K562 (cell line): ENCODE measurements at regions not wholly inside any gene's neighbourhood (a gene's known extent, or its start where the extent isn't known, plus 50 kb on each side); places are given as distances from the start of the nearest gene placed in this dataset.

Source experiments
- ATAC-seq: fragments of 200-7000 bp; cut with Tn5 transposase; 3 replicates; pipeline ENCODE4 v1.9.1; 2020; ENCODE audit warnings: moderate library complexity
- BruUV-seq: library from RNA; stranded (reverse); fragments of 400-500 nt; replicated peaks from 2 replicates; lab custom pipeline; 2021; lab: Mats Ljungman, UMichigan
- CTCF ChIA-PET: fragments of 300-600 bp; formaldehyde crosslinking; extraction: SDS; loops from one replicate; lab custom pipeline; 2021; ENCODE audit warnings: low intra/inter-chr PET ratio; lab: Yijun Ruan, JAX
- POLR2A ChIA-PET: fragments of 300-600, 350-650 bp; sonication (Branson Sonifier 250); formaldehyde crosslinking; extraction: SDS; loops from one replicate; lab custom pipeline; 2021; ENCODE audit warnings: antibody characterized with exemption, inconsistent platforms; lab: Yijun Ruan, JAX
- DNase-seq, 4 experiments: peaks; one replicate each; pipeline versions ENCODE4 v3.0.0 to v3.0.0-alpha.2; 2011 to 2018; ENCODE audit warnings: low spot score in 3 of 4, mixed read lengths in 3 of 4; ENCODE audit errors: extremely low read depth in 1 of 4
- FAIRE-seq: peaks from 2 replicates; lab custom pipeline; 2011; peaks lifted over from hg19 to GRCh38; lab: Jason Lieb, UNC
- H2AFZ ChIP-seq: 2 replicates; pipeline ENCODE4 v1.6.0; 2011; ENCODE audit warnings: low read depth, low read length, control low read depth, inconsistent platforms
- H3K27ac ChIP-seq: fragments of 200-600 bp; 3 replicates; pipeline ENCODE4 v1.8.0; 2011; ENCODE audit warnings: low read depth, mild to moderate bottlenecking, control low read depth, inconsistent platforms, low read length, moderate library complexity, mixed read lengths; ENCODE audit errors: extremely low read depth
- H3K27me3 ChIP-seq, 2 experiments: fragments of 300-600 bp in 1 of 2; 2 replicates in 1 of 2; 3 replicates in 1 of 2; pipeline versions ENCODE4 v1.6.0 to v1.8.0; 2011; ENCODE audit warnings: inconsistent platforms in 2 of 2, low read length in 2 of 2, mild to moderate bottlenecking in 1 of 2, mixed read lengths in 1 of 2, moderate library complexity in 1 of 2; ENCODE audit not compliant: control insufficient read depth in 2 of 2, insufficient read depth in 2 of 2
- H3K36me3 ChIP-seq: fragments of 300-600 bp; 3 replicates; pipeline ENCODE4 v1.8.0; 2011; ENCODE audit warnings: mild to moderate bottlenecking, low read length, inconsistent platforms; ENCODE audit not compliant: control insufficient read depth, insufficient read depth
- H3K4me1 ChIP-seq, 2 experiments: fragments of 200-600 bp in 1 of 2; replicated peaks in 1 of 2; 2 replicates in 1 of 2; 3 replicates in 1 of 2; pipeline versions ENCODE4 v1.5.1 to v1.8.0; 2011; ENCODE audit warnings: inconsistent platforms in 2 of 2, low read length in 2 of 2, mild to moderate bottlenecking in 1 of 2, mixed read lengths in 1 of 2, moderate library complexity in 1 of 2; ENCODE audit not compliant: control insufficient read depth in 2 of 2, insufficient read depth in 2 of 2
- H3K4me2 ChIP-seq: 2 replicates; pipeline ENCODE4 v1.6.1; 2011; ENCODE audit warnings: low read length, control low read depth, inconsistent platforms, mixed read lengths; ENCODE audit not compliant: insufficient read depth
- H3K4me3 ChIP-seq: fragments of 200-600 bp; sonication (generic), shearing (Covaris generic); 2 replicates; pipeline ENCODE4 v1.5.1; 2016; ENCODE audit warnings: control low read depth, inconsistent platforms
- H3K79me2 ChIP-seq: fragments of 200-600 bp; 3 replicates; pipeline ENCODE4 v1.8.0; 2011; ENCODE audit warnings: low read length, inconsistent platforms; ENCODE audit not compliant: control insufficient read depth, insufficient read depth
- H3K9ac ChIP-seq, 2 experiments: 2 replicates each; pipeline versions ENCODE4 v1.6.0 to v1.6.1; 2011; ENCODE audit warnings: low read depth in 2 of 2, low read length in 2 of 2, control low read depth in 1 of 2, inconsistent platforms in 1 of 2, mild to moderate bottlenecking in 1 of 2, mixed read lengths in 1 of 2; ENCODE audit not compliant: insufficient read depth in 1 of 2
- H3K9me1 ChIP-seq: one replicate; pipeline ENCODE4 v1.6.0; 2011; ENCODE audit warnings: inconsistent platforms, mild to moderate bottlenecking, low read length, moderate library complexity; ENCODE audit not compliant: control insufficient read depth, insufficient read depth
- H3K9me3 ChIP-seq: replicated peaks from 2 replicates; pipeline ENCODE4 v1.5.1; 2011; ENCODE audit warnings: low read depth, low read length, inconsistent platforms; ENCODE audit not compliant: control insufficient read depth, insufficient read depth
- H4K20me1 ChIP-seq: replicated peaks from 2 replicates; pipeline ENCODE4 v1.6.1; 2011; ENCODE audit warnings: low read length, inconsistent platforms, mixed read lengths; ENCODE audit not compliant: control insufficient read depth, insufficient read depth
- CCNT2 ChIP-seq: IDR thresholded peaks from 2 replicates; pipeline ENCODE4 v1.6.1; 2011; ENCODE audit warnings: borderline replicate concordance, low read depth, mild to moderate bottlenecking, moderate library complexity, mixed read lengths, low read length; ENCODE audit not compliant: insufficient read length; ENCODE audit errors: extremely low read depth
- E4F1 ChIP-seq: fragments of 250-450 bp; sonication (Bioruptor Pico); IDR thresholded peaks from 2 replicates; pipeline ENCODE4 v1.5.0; 2021; ENCODE audit warnings: mild to moderate bottlenecking, borderline replicate concordance
- EWSR1 ChIP-seq: fragments of 450-650 bp; IDR thresholded peaks from 2 replicates; pipeline ENCODE4 v1.6.1; 2018; ENCODE audit warnings: borderline replicate concordance, mild to moderate bottlenecking, low read depth, moderate library complexity; ENCODE audit not compliant: partially characterized antibody
- GTF2F1 ChIP-seq: IDR thresholded peaks from 2 replicates; pipeline ENCODE4 v1.6.1; 2011; ENCODE audit warnings: low read depth, low read length, improper control_type of control experiment
- HNRNPL ChIP-seq: fragments of 200-400 bp; formaldehyde crosslinking; IDR thresholded peaks from 2 replicates; pipeline ENCODE4 v1.6.1; 2017; ENCODE audit warnings: low read depth, mild to moderate bottlenecking, low read length
- ILK ChIP-seq: fragments of 450-650 bp; IDR thresholded peaks from 2 replicates; pipeline ENCODE4 v1.6.1; 2016; ENCODE audit warnings: missing genetic modification characterization, low read depth, mild to moderate bottlenecking, missing compliant biosample characterization, moderate library complexity, borderline replicate concordance
- KAT2B ChIP-seq: IDR thresholded peaks from one replicate; pipeline ENCODE4 v1.6.1; 2012; ENCODE audit warnings: low read depth, mild to moderate bottlenecking, control low read depth, inconsistent platforms, low read length, moderate library complexity
- KDM2B ChIP-seq: fragments of 250-450 bp; sonication (Bioruptor Pico); IDR thresholded peaks from 2 replicates; pipeline ENCODE4 v1.8.0; 2021; ENCODE audit warnings: mild to moderate bottlenecking, moderate library complexity
- PCBP2 ChIP-seq: fragments of 200-400 bp; formaldehyde crosslinking; IDR thresholded peaks from 2 replicates; pipeline ENCODE4 v1.6.1; 2018; ENCODE audit warnings: low read length, low read depth, mild to moderate bottlenecking, moderate library complexity; ENCODE audit not compliant: poor library complexity, severe bottlenecking
- TCF7L2 ChIP-seq: fragments of 150-350 bp; IDR thresholded peaks from 2 replicates; pipeline ENCODE4 v1.6.1; 2016; ENCODE audit warnings: low read depth, mild to moderate bottlenecking, low read length, moderate library complexity
- ZNF584 ChIP-seq: fragments of 200-800 bp; sonication (Bioruptor generic); IDR thresholded peaks from 2 replicates; pipeline ENCODE4 v1.6.1; 2016; ENCODE audit warnings: low read depth, mild to moderate bottlenecking, missing genetic modification characterization, missing compliant biosample characterization
- ZNF589 ChIP-seq: fragments of 200-800 bp; sonication (Bioruptor generic); IDR thresholded peaks from 2 replicates; pipeline ENCODE4 v1.6.1; 2016; ENCODE audit warnings: low read depth, missing genetic modification characterization, missing compliant biosample characterization
- ZNF830 ChIP-seq: fragments of 250-450 bp; sonication (Bioruptor Pico); IDR thresholded peaks from 2 replicates; pipeline ENCODE4 v1.5.0; 2021; ENCODE audit warnings: mild to moderate bottlenecking
- WGBS: fragments of 100-300 bp; shearing (Covaris generic); methylation state at CpG from one replicate; pipeline ENCODE4 v1.1.6; 2016; ENCODE audit warnings: low coverage, mixed read lengths; ENCODE audit not compliant: insufficient coverage; ENCODE audit errors: missing lambda C conversion rate; 5-methylcytosine and 5-hydroxymethylcytosine counted together
- in situ Hi-C: fragments of 300-500 bp; cut with MboI; formaldehyde crosslinking; loops from 4 replicates; pipeline ENCODE4 v1.15.0; 2018; ENCODE audit warnings: inconsistent platforms, mixed read lengths
- intact Hi-C: fragments of 100-400 bp; cut with micrococcal nuclease; formaldehyde crosslinking; loops from 2 replicates; pipeline ENCODE4 v1.14.2; 2022
- TF ChIP-seq, protein P1 (sequence below): fragments of 250-450 bp; sonication (Bioruptor Pico); IDR thresholded peaks from 2 replicates; pipeline ENCODE4 v1.6.1; 2021; ENCODE audit warnings: mild to moderate bottlenecking
- TF ChIP-seq, protein P2 (sequence below): sonication (generic); formaldehyde crosslinking; IDR thresholded peaks from 2 replicates; pipeline ENCODE4 v1.8.1; 2023; ENCODE audit warnings: mild to moderate bottlenecking, missing genetic modification reagents
- TF ChIP-seq, protein P3 (sequence below): IDR thresholded peaks from 2 replicates; pipeline ENCODE4 v1.6.1; 2014; ENCODE audit warnings: antibody characterized with exemption

GRCh38 chr10:117726596-117727295, 184.2 kb downstream of the EMX2 start:
- in situ Hi-C loops: no loop called here
- WGBS: 0% methylated on average over 2 of the region's 2 CpGs
- Histone ChIP-seq H4K20me1 (no peaks in the 10 kb centered on the region), H3K9me1 (no peaks in the 10 kb centered on the region), H3K27ac (no peak overlapping the region), H3K27me3 (peaks cover 0 to 11% of the 10 kb centered on the region in 2 experiments; a peak in 2 of 5 replicates), H3K36me3 (no peaks in the 10 kb centered on the region), H2AFZ (no peak overlapping the region), H3K4me2 (no peak overlapping the region), H3K4me3 (no peak overlapping the region), H3K9me3 (no peaks in the 10 kb centered on the region), H3K4me1 (no peaks in the 10 kb centered on the region), H3K79me2 (no peaks in the 10 kb centered on the region), H3K9ac (no peak overlapping the region)
- ChIA-PET POLR2A (no interaction called here), CTCF (no interaction called here)
- DNase-seq (no peak), ATAC-seq (no peak), FAIRE-seq (no peak)
- intact Hi-C loops: no loop called here
- no TSS peak for BruUV-seq
- TF ChIP-seq ILK (tag) (no peak), PCBP2 (no peak), HNRNPL (no peak), E4F1 (CRISPR knock-in tag) (no peak), KDM2B (no peak), CCNT2 (no peak), KAT2B (no peak), GTF2F1 (no peak), ZNF589 (CRISPR knock-in tag) (no peak), ZNF830 (CRISPR knock-in tag) (no peak), EWSR1 (no peak), TCF7L2 (no peak), ZNF584 (CRISPR knock-in tag) (no peak)
- TF ChIP-seq, protein P1, sequence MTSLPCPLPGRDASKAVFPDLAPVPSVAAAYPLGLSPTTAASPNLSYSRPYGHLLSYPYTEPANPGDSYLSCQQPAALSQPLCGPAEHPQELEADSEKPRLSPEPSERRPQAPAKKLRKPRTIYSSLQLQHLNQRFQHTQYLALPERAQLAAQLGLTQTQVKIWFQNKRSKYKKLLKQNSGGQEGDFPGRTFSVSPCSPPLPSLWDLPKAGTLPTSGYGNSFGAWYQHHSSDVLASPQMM (CRISPR knock-in tag): no peak
- TF ChIP-seq, protein P2, sequence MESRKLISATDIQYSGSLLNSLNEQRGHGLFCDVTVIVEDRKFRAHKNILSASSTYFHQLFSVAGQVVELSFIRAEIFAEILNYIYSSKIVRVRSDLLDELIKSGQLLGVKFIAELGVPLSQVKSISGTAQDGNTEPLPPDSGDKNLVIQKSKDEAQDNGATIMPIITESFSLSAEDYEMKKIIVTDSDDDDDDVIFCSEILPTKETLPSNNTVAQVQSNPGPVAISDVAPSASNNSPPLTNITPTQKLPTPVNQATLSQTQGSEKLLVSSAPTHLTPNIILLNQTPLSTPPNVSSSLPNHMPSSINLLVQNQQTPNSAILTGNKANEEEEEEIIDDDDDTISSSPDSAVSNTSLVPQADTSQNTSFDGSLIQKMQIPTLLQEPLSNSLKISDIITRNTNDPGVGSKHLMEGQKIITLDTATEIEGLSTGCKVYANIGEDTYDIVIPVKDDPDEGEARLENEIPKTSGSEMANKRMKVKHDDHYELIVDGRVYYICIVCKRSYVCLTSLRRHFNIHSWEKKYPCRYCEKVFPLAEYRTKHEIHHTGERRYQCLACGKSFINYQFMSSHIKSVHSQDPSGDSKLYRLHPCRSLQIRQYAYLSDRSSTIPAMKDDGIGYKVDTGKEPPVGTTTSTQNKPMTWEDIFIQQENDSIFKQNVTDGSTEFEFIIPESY (CRISPR knock-in tag): no peak
- TF ChIP-seq, protein P3, sequence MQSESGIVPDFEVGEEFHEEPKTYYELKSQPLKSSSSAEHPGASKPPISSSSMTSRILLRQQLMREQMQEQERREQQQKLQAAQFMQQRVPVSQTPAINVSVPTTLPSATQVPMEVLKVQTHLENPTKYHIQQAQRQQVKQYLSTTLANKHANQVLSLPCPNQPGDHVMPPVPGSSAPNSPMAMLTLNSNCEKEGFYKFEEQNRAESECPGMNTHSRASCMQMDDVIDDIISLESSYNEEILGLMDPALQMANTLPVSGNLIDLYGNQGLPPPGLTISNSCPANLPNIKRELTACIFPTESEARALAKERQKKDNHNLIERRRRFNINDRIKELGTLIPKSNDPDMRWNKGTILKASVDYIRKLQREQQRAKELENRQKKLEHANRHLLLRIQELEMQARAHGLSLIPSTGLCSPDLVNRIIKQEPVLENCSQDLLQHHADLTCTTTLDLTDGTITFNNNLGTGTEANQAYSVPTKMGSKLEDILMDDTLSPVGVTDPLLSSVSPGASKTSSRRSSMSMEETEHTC: no peak
